ENCODE measurements at regions not wholly inside any gene's neighbourhood (a gene's known extent, or its start where the extent isn't known, plus 50 kb on each side); places are given as distances from the start of the nearest gene placed in this dataset.

- Histone ChIP-seq H3K4me2 (ENCODE audit: insufficient read depth, low read length) (no peak overlapping the region), H3K36me3 (ENCODE audit: insufficient read depth, low read length) (no peaks in the 10 kb centered on the region), H3K27me3 (ENCODE audit: insufficient read depth, low read length) (no peaks in the 10 kb centered on the region), H3K79me2 (ENCODE audit: insufficient read depth, low read length) (no peaks in the 10 kb centered on the region), H3K4me3 (ENCODE audit: insufficient read depth, low read length) (no peak overlapping the region), H3K9me3 (ENCODE audit: low read depth, low read length) (no peaks in the 10 kb centered on the region), H3K27ac (ENCODE audit: low read depth, low read length) (no peak overlapping the region), H3K4me1 (ENCODE audit: insufficient read depth, low read length) (peaks cover 14% of the 10 kb centered on the region), H2AFZ (ENCODE audit: low read length) (no peak overlapping the region), H4K20me1 (ENCODE audit: insufficient read depth, low read length) (no peaks in the 10 kb centered on the region)
- DNase-seq (ENCODE audit: insufficient read length, low spot score, missing footprints) = no peak
- TF ChIP-seq CTCF (IDR thresholded peaks at IDR 0.05; ENCODE audit: extremely low read depth, low read depth, low read length) = no peak
Measured at GRCh38 chr3:30303770-30304169, 302.6 kb upstream of the TGFBR2 start.

GRCh38 chr3:30305021-30305420 is 301.4 kb upstream of the TGFBR2 start:
- no peak for DNase-seq (ENCODE audit: insufficient read length, low spot score, missing footprints)
- Histone ChIP-seq H3K27me3 (ENCODE audit: insufficient read depth, low read length) (no peaks in the 10 kb centered on the region), H3K79me2 (ENCODE audit: insufficient read depth, low read length) (no peaks in the 10 kb centered on the region), H2AFZ (ENCODE audit: low read length) (no peak overlapping the region), H3K4me1 (ENCODE audit: insufficient read depth, low read length) (peaks cover 16% of the 10 kb centered on the region), H4K20me1 (ENCODE audit: insufficient read depth, low read length) (no peaks in the 10 kb centered on the region), H3K36me3 (ENCODE audit: insufficient read depth, low read length) (no peaks in the 10 kb centered on the region), H3K4me2 (ENCODE audit: insufficient read depth, low read length) (no peak overlapping the region), H3K9me3 (ENCODE audit: low read depth, low read length) (no peaks in the 10 kb centered on the region), H3K27ac (ENCODE audit: low read depth, low read length) (no peak overlapping the region), H3K4me3 (ENCODE audit: insufficient read depth, low read length) (no peak overlapping the region)
- TF ChIP-seq CTCF (IDR thresholded peaks at IDR 0.05; ENCODE audit: extremely low read depth, low read depth, low read length) = no peak

- Histone ChIP-seq H3K36me3 (ENCODE audit: insufficient read depth, low read length) (no peaks in the 10 kb centered on the region), H4K20me1 (ENCODE audit: insufficient read depth, low read length) (no peaks in the 10 kb centered on the region), H3K27me3 (ENCODE audit: insufficient read depth, low read length) (no peaks in the 10 kb centered on the region), H2AFZ (ENCODE audit: low read length) (no peak overlapping the region), H3K79me2 (ENCODE audit: insufficient read depth, low read length) (no peaks in the 10 kb centered on the region), H3K27ac (ENCODE audit: low read depth, low read length) (no peak overlapping the region), H3K4me2 (ENCODE audit: insufficient read depth, low read length) (no peak overlapping the region), H3K9me3 (ENCODE audit: low read depth, low read length) (no peaks in the 10 kb centered on the region), H3K4me3 (ENCODE audit: insufficient read depth, low read length) (no peak overlapping the region), H3K4me1 (ENCODE audit: insufficient read depth, low read length) (peaks cover 16% of the 10 kb centered on the region)
- TF ChIP-seq CTCF (IDR thresholded peaks at IDR 0.05; ENCODE audit: extremely low read depth, low read depth, low read length) = no peak
- no peak for DNase-seq (ENCODE audit: insufficient read length, low spot score, missing footprints)
Measured at GRCh38 chr3:30306896-30307295, 299.5 kb upstream of the TGFBR2 start.

- Histone ChIP-seq H3K4me1 (ENCODE audit: insufficient read depth, low read length) (peaks cover 16% of the 10 kb centered on the region), H4K20me1 (ENCODE audit: insufficient read depth, low read length) (no peaks in the 10 kb centered on the region), H3K27ac (ENCODE audit: low read depth, low read length) (peak overlapping the region; percentile 63), H3K79me2 (ENCODE audit: insufficient read depth, low read length) (no peaks in the 10 kb centered on the region), H3K4me3 (ENCODE audit: insufficient read depth, low read length) (no peak overlapping the region), H3K4me2 (ENCODE audit: insufficient read depth, low read length) (no peak overlapping the region), H3K9me3 (ENCODE audit: low read depth, low read length) (no peaks in the 10 kb centered on the region), H3K27me3 (ENCODE audit: insufficient read depth, low read length) (no peaks in the 10 kb centered on the region), H2AFZ (ENCODE audit: low read length) (no peak overlapping the region), H3K36me3 (ENCODE audit: insufficient read depth, low read length) (no peaks in the 10 kb centered on the region)
- DNase-seq (ENCODE audit: insufficient read length, low spot score, missing footprints) = no peak
- TF ChIP-seq CTCF (IDR thresholded peaks at IDR 0.05; ENCODE audit: extremely low read depth, low read depth, low read length) = no peak
Measured at GRCh38 chr3:30307372-30307950, 298.9 kb upstream of the TGFBR2 start.
